Suprapubic skin (tissue), 4 donors: ENCODE measurements at regions not wholly inside any gene's neighbourhood (a gene's known extent, or its start where the extent isn't known, plus 50 kb on each side); places are given as distances from the start of the nearest gene placed in this dataset.

Experiments
- EP300 ChIP-seq: sonication (generic); formaldehyde crosslinking; IDR thresholded peaks from one replicate; pipeline ENCODE4 v1.6.1; 2017; ENCODE audit warnings: antibody characterized with exemption
- POLR2AphosphoS5 ChIP-seq, 3 donors: sonication (generic); formaldehyde crosslinking; IDR thresholded peaks; one replicate each; pipeline ENCODE4 v1.6.1; 2017; ENCODE audit warnings: antibody characterized with exemption in 3 of 3
- TF ChIP-seq, protein P1 (sequence below), 2 donors: fragments of 200-600 bp in 1 of 2; fragments of 450-650 bp in 1 of 2; sonication (generic) in 1 of 2; IDR thresholded peaks; one replicate each; pipeline ENCODE4 v1.5.1; 2016 to 2019; ENCODE audit warnings: antibody characterized with exemption in 2 of 2, mild to moderate bottlenecking in 1 of 2, moderate library complexity in 1 of 2

DNA sequence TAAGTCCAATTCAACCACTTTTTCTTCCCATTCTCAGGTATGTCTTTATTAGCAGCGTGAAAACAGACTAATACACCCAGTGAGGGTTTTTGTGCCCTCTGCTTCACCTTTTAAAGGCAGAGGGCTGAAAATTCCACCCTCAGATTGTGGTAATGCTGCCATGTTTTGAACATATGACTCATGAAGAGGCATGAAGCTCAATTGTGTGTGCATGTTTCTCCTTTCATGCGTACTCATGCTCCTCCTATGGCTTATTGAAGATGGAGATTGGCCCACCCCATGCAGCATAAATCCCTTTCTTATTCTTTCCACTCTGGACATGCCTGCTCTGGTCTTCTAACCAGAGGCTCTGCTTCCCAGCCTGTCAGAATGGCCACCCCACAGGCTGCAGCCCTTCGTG lies 168.0 kb upstream of the PRKCQ start:
- TF ChIP-seq EP300 (no peak), POLR2AphosphoS5 (IDR thresholded peaks at IDR 0.05) (no peak)
- TF ChIP-seq, protein P1, sequence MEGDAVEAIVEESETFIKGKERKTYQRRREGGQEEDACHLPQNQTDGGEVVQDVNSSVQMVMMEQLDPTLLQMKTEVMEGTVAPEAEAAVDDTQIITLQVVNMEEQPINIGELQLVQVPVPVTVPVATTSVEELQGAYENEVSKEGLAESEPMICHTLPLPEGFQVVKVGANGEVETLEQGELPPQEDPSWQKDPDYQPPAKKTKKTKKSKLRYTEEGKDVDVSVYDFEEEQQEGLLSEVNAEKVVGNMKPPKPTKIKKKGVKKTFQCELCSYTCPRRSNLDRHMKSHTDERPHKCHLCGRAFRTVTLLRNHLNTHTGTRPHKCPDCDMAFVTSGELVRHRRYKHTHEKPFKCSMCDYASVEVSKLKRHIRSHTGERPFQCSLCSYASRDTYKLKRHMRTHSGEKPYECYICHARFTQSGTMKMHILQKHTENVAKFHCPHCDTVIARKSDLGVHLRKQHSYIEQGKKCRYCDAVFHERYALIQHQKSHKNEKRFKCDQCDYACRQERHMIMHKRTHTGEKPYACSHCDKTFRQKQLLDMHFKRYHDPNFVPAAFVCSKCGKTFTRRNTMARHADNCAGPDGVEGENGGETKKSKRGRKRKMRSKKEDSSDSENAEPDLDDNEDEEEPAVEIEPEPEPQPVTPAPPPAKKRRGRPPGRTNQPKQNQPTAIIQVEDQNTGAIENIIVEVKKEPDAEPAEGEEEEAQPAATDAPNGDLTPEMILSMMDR (IDR thresholded peaks at IDR 0.05), result no peak
